ENCODE measurements at regions not wholly inside any gene's neighbourhood (a gene's known extent, or its start where the extent isn't known, plus 50 kb on each side); places are given as distances from the start of the nearest gene placed in this dataset.
"Not testable (repeated sequence)": the region's sequence is repeated elsewhere in the genome, so short reads cannot be mapped to it uniquely, and the experiment has no call there.

GRCh38 chrX:139170526-139171173 lies 359.9 kb upstream of the F9 start:
- Mint-ChIP-seq H3K27ac (no peak overlapping the region), H3K27me3 (ENCODE audit: low read depth) (no peaks in the 10 kb centered on the region), H3K9me3 (peaks cover 7% of the 10 kb centered on the region), H3K36me3 (no peaks in the 10 kb centered on the region), H3K4me3 (no peak overlapping the region), H3K4me1 (no peaks in the 10 kb centered on the region)
- no peak for TF ChIP-seq CTCF (IDR thresholded peaks at IDR 0.05; ENCODE audit: unreplicated experiment)
- DNase-seq (ENCODE audit: low spot score in 2 of 2, unreplicated experiment in 2 of 2) = no peak

- no peaks in the 10 kb centered on the region for H3K4me1 Mint-ChIP-seq
- H3K4me3 Mint-ChIP-seq = no peak overlapping the region
- DNase-seq (ENCODE audit: low spot score in 2 of 2, unreplicated experiment in 2 of 2) = no peak
- no peaks in the 10 kb centered on the region for H3K36me3 Mint-ChIP-seq
- no peak overlapping the region for H3K27ac Mint-ChIP-seq
- H3K9me3 Mint-ChIP-seq = peaks cover 5% of the 10 kb centered on the region
- no peaks in the 10 kb centered on the region for H3K27me3 Mint-ChIP-seq (ENCODE audit: low read depth)
- TF ChIP-seq CTCF (IDR thresholded peaks at IDR 0.05; ENCODE audit: unreplicated experiment) = no peak
Measured at GRCh38 chrX:139167282-139167681, 363.3 kb upstream of the F9 start.

GRCh38 chrX:139158256-139158655 lies 372.3 kb upstream of the F9 start:
- Mint-ChIP-seq H3K4me1 (peaks cover 2% of the 10 kb centered on the region), H3K27me3 (ENCODE audit: low read depth) (no peaks in the 10 kb centered on the region), H3K27ac (no peak overlapping the region), H3K36me3 (no peaks in the 10 kb centered on the region), H3K4me3 (no peak overlapping the region), H3K9me3 (peaks cover 40% of the 10 kb centered on the region)
- no peak for DNase-seq (ENCODE audit: low spot score in 2 of 2, unreplicated experiment in 2 of 2)
- TF ChIP-seq CTCF (IDR thresholded peaks at IDR 0.05; ENCODE audit: unreplicated experiment) = no peak

- DNase-seq (ENCODE audit: low spot score in 2 of 2, unreplicated experiment in 2 of 2) = no peak
- no peaks in the 10 kb centered on the region for H3K27me3 Mint-ChIP-seq (ENCODE audit: low read depth)
- H3K4me3 Mint-ChIP-seq = no peak overlapping the region
- peaks cover 27% of the 10 kb centered on the region for H3K9me3 Mint-ChIP-seq
- TF ChIP-seq CTCF (IDR thresholded peaks at IDR 0.05; ENCODE audit: unreplicated experiment) = no peak
- H3K27ac Mint-ChIP-seq = no peak overlapping the region
- H3K4me1 Mint-ChIP-seq = peaks cover 2% of the 10 kb centered on the region
- no peaks in the 10 kb centered on the region for H3K36me3 Mint-ChIP-seq
Measured at GRCh38 chrX:139156356-139156755, 374.2 kb upstream of the F9 start.

GRCh38 chrX:139146625-139147024 lies 383.9 kb upstream of the F9 start:
- H3K27me3 Mint-ChIP-seq (ENCODE audit: low read depth); DNase-seq (ENCODE audit: low spot score in 2 of 2, unreplicated experiment in 2 of 2); H3K9me3 Mint-ChIP-seq; H3K4me3 Mint-ChIP-seq; H3K36me3 Mint-ChIP-seq; H3K27ac Mint-ChIP-seq; H3K4me1 Mint-ChIP-seq: not testable (repeated sequence)

- no peak overlapping the region for H3K4me3 Mint-ChIP-seq
- DNase-seq (ENCODE audit: low spot score in 2 of 2, unreplicated experiment in 2 of 2) = no peak
- H3K36me3 Mint-ChIP-seq = no peaks in the 10 kb centered on the region
- no peak overlapping the region for H3K27ac Mint-ChIP-seq
- no peak for TF ChIP-seq CTCF (IDR thresholded peaks at IDR 0.05; ENCODE audit: unreplicated experiment)
- H3K9me3 Mint-ChIP-seq = no peaks in the 10 kb centered on the region
- peaks cover 8% of the 10 kb centered on the region for H3K27me3 Mint-ChIP-seq (ENCODE audit: low read depth)
- H3K4me1 Mint-ChIP-seq = no peaks in the 10 kb centered on the region
Measured at GRCh38 chrX:139141370-139141769, 389.2 kb upstream of the F9 start.
